HG02981 (cell line): ENCODE measurements at regions not wholly inside any gene's neighbourhood (a gene's known extent, or its start where the extent isn't known, plus 50 kb on each side); places are given as distances from the start of the nearest gene placed in this dataset.

Source experiments
- ATAC-seq: cut with Tn5 transposase; IDR thresholded peaks from one replicate; pipeline ENCODE4 v1.9.1; 2021; ENCODE audit warnings: mild to moderate bottlenecking, moderate library complexity; ENCODE audit not compliant: unreplicated experiment

- no peak for ATAC-seq
Observed at GRCh38 chr10:120982507-120982906, 131.3 kb downstream of the WDR11 start.

GRCh38 chr10:120983721-120984120 lies 132.6 kb downstream of the WDR11 start:
- ATAC-seq, result no peak

GRCh38 chr10:120984221-120984620 lies 133.1 kb downstream of the WDR11 start:
- ATAC-seq, result no peak

- ATAC-seq, result no peak
Observed at GRCh38 chr10:120987359-120987758, 136.2 kb downstream of the WDR11 start.

- no peak for ATAC-seq
Observed at GRCh38 chr10:120988751-120989150, 137.6 kb downstream of the WDR11 start.

GRCh38 chr10:120989279-120989678 lies 138.1 kb downstream of the WDR11 start:
- no peak for ATAC-seq

GRCh38 chr10:120989996-120990598 lies 138.9 kb downstream of the WDR11 start:
- ATAC-seq, result no peak

- no peak for ATAC-seq
Observed at GRCh38 chr10:120990831-120991230, 139.7 kb downstream of the WDR11 start.

- ATAC-seq, result no peak
Observed at GRCh38 chr10:120993089-120993488, 141.9 kb downstream of the WDR11 start.

GRCh38 chr10:120995768-120996167 lies 144.6 kb downstream of the WDR11 start:
- no peak for ATAC-seq

GRCh38 chr10:120996456-120997034 lies 145.4 kb downstream of the WDR11 start:
- no peak for ATAC-seq

GRCh38 chr10:120997313-120997712 lies 146.2 kb downstream of the WDR11 start:
- ATAC-seq, result no peak

- no peak for ATAC-seq
Observed at GRCh38 chr10:120997756-120998155, 146.6 kb downstream of the WDR11 start.

- no peak for ATAC-seq
Observed at GRCh38 chr10:120998251-120998650, 147.1 kb downstream of the WDR11 start.

- ATAC-seq, result no peak
Observed at GRCh38 chr10:120998782-120999285, 147.7 kb downstream of the WDR11 start.

- ATAC-seq, result no peak
Observed at GRCh38 chr10:120999868-121000267, 148.7 kb downstream of the WDR11 start.

- no peak for ATAC-seq
Observed at GRCh38 chr10:121002586-121003205, 151.5 kb downstream of the WDR11 start.

- ATAC-seq, result no peak
Observed at GRCh38 chr10:121005948-121006587, 154.9 kb downstream of the WDR11 start.

GRCh38 chr10:121007264-121007663 lies 156.1 kb downstream of the WDR11 start:
- ATAC-seq, result no peak

GRCh38 chr10:121015916-121016315 lies 164.8 kb downstream of the WDR11 start:
- no peak for ATAC-seq

GRCh38 chr10:121024905-121025584 lies 173.9 kb downstream of the WDR11 start:
- no peak for ATAC-seq
